WTC11 (cell line): ENCODE measurements at regions not wholly inside any gene's neighbourhood (a gene's known extent, or its start where the extent isn't known, plus 50 kb on each side); places are given as distances from the start of the nearest gene placed in this dataset.

Experiments used
- ATAC-seq: fragments of 200-7000 bp; cut with Tn5 transposase; 2 replicates; pipeline ENCODE4 v1.10.0; 2021; ENCODE audit warnings: mild to moderate bottlenecking, moderate library complexity
- CTCF ChIA-PET: fragments of 300-600 bp; sonication (Branson Sonifier 250); formaldehyde crosslinking; loops from one replicate; lab custom pipeline; 2021; ENCODE audit warnings: antibody characterized with exemption; lab: Charles Lee
- POLR2A ChIA-PET: fragments of 350-600 bp; sonication (Branson Sonifier 250); formaldehyde crosslinking; loops from one replicate; lab custom pipeline; 2021; ENCODE audit warnings: antibody characterized with exemption; lab: Charles Lee
- DNase-seq: peaks from one replicate; pipeline ENCODE4 v3.0.0; 2021; ENCODE audit warnings: low spot score
- H3K27ac Mint-ChIP-seq: 2 replicates; pipeline ENCODE4 v1.8.0; 2021; ENCODE audit warnings: mixed read lengths
- H3K27me3 Mint-ChIP-seq: 2 replicates; pipeline ENCODE4 v1.8.0; 2021; ENCODE audit warnings: low read depth, mild to moderate bottlenecking, moderate library complexity, mixed read lengths
- H3K36me3 Mint-ChIP-seq: 2 replicates; pipeline ENCODE4 v1.8.0; 2021; ENCODE audit warnings: mixed read lengths
- H3K4me1 Mint-ChIP-seq: 2 replicates; pipeline ENCODE4 v1.8.0; 2022; ENCODE audit warnings: mixed read lengths
- H3K4me3 Mint-ChIP-seq: 2 replicates; pipeline ENCODE4 v1.8.0; 2021; ENCODE audit warnings: mild to moderate bottlenecking, moderate library complexity, mixed read lengths
- H3K9me3 Mint-ChIP-seq: 2 replicates; pipeline ENCODE4 v1.8.0; 2021; ENCODE audit warnings: mixed read lengths
- ATF2 ChIP-seq: sonication (generic); formaldehyde crosslinking; IDR thresholded peaks from 2 replicates; pipeline ENCODE4 v1.8.1; 2022; ENCODE audit warnings: low read depth, missing genetic modification reagents, borderline replicate concordance
- ATF3 ChIP-seq: sonication (generic); formaldehyde crosslinking; conservative IDR thresholded peaks from 2 replicates; pipeline ENCODE4 v1.8.1; 2022; ENCODE audit warnings: mild to moderate bottlenecking, missing genetic modification reagents
- ATF6 ChIP-seq: sonication (generic); formaldehyde crosslinking; IDR thresholded peaks from 2 replicates; pipeline ENCODE4 v1.8.1; 2023; ENCODE audit warnings: mild to moderate bottlenecking, missing genetic modification reagents
- E2F4 ChIP-seq: sonication (generic); formaldehyde crosslinking; IDR thresholded peaks from 2 replicates; pipeline ENCODE4 v1.8.1; 2022; ENCODE audit warnings: low read depth, mild to moderate bottlenecking, moderate library complexity, missing genetic modification reagents, borderline replicate concordance
- ELF4 ChIP-seq: sonication (generic); formaldehyde crosslinking; IDR thresholded peaks from 2 replicates; pipeline ENCODE4 v1.8.1; 2022; ENCODE audit warnings: low read depth, mild to moderate bottlenecking, moderate library complexity, missing genetic modification reagents
- FOXP1 ChIP-seq: sonication (generic); formaldehyde crosslinking; IDR thresholded peaks from 2 replicates; pipeline ENCODE4 v1.8.0; 2022; ENCODE audit warnings: missing genetic modification reagents, mild to moderate bottlenecking, moderate library complexity, borderline replicate concordance
- GTF2I ChIP-seq: fragments of 250-450 bp; sonication (Bioruptor Pico); conservative IDR thresholded peaks from 2 replicates; pipeline ENCODE4 v1.4.0; 2021; ENCODE audit warnings: mild to moderate bottlenecking
- HMGXB4 ChIP-seq: sonication (generic); formaldehyde crosslinking; IDR thresholded peaks from 2 replicates; pipeline ENCODE4 v1.8.1; 2023; ENCODE audit warnings: mild to moderate bottlenecking, moderate library complexity, missing genetic modification reagents
- IRF1 ChIP-seq: sonication (generic); formaldehyde crosslinking; IDR thresholded peaks from 2 replicates; pipeline ENCODE4 v1.8.0; 2023; ENCODE audit warnings: missing genetic modification reagents
- JUN ChIP-seq: sonication (generic); formaldehyde crosslinking; IDR thresholded peaks from 2 replicates; pipeline ENCODE4 v1.8.0; 2023; ENCODE audit warnings: mild to moderate bottlenecking, missing genetic modification reagents
- MAX ChIP-seq: sonication (generic); formaldehyde crosslinking; IDR thresholded peaks from 2 replicates; pipeline ENCODE4 v1.8.0; 2022; ENCODE audit warnings: mild to moderate bottlenecking, missing genetic modification reagents
- MLX ChIP-seq: sonication (generic); formaldehyde crosslinking; IDR thresholded peaks from 2 replicates; pipeline ENCODE4 v1.8.1; 2023; ENCODE audit warnings: mild to moderate bottlenecking, missing genetic modification reagents, moderate library complexity
- NFATC4 ChIP-seq: fragments of 250-450 bp; sonication (Bioruptor Pico); IDR thresholded peaks from 2 replicates; pipeline ENCODE4 v1.9.0; 2021; ENCODE audit warnings: mild to moderate bottlenecking
- STAT6 ChIP-seq: sonication (generic); formaldehyde crosslinking; conservative IDR thresholded peaks from 2 replicates; pipeline ENCODE4 v1.8.1; 2023; ENCODE audit warnings: mild to moderate bottlenecking, low read depth, missing genetic modification reagents, moderate library complexity
- TCF7 ChIP-seq: sonication (generic); formaldehyde crosslinking; IDR thresholded peaks from 2 replicates; pipeline ENCODE4 v1.8.0; 2022; ENCODE audit warnings: mild to moderate bottlenecking, low read depth, missing genetic modification reagents, moderate library complexity
- TP53 ChIP-seq: sonication (generic); formaldehyde crosslinking; IDR thresholded peaks from 2 replicates; pipeline ENCODE4 v1.8.1; 2023; ENCODE audit warnings: mild to moderate bottlenecking, missing genetic modification reagents
- ZNF219 ChIP-seq: sonication (generic); formaldehyde crosslinking; IDR thresholded peaks from 2 replicates; pipeline ENCODE4 v1.8.0; 2023; ENCODE audit warnings: missing genetic modification reagents, mild to moderate bottlenecking, borderline replicate concordance
- ZNF263 ChIP-seq: sonication (generic); formaldehyde crosslinking; IDR thresholded peaks from 2 replicates; pipeline ENCODE4 v1.8.1; 2022; ENCODE audit warnings: low read depth, mild to moderate bottlenecking, moderate library complexity, missing genetic modification reagents

GRCh38 chr1:221170171-221170570 lies 290.9 kb downstream of the HLX start:
- ChIA-PET CTCF (interaction anchor here (0.6 to 1.1 kb wide), 2 partner anchors 34 to 94 kb away, joined by 3 to 5 read pairs; no protein-coding TSS in a partner anchor), POLR2A (no interaction called here)
- no peak overlapping the region for H3K4me3 Mint-ChIP-seq
- H3K9me3 Mint-ChIP-seq, result peaks cover 23% of the 10 kb centered on the region
- no peak overlapping the region for H3K27ac Mint-ChIP-seq
- H3K36me3 Mint-ChIP-seq, result peaks cover 22% of the 10 kb centered on the region
- ATAC-seq (no peak), DNase-seq (no peak)
- TF ChIP-seq E2F4 (CRISPR knock-in tag) (no peak), ATF6 (CRISPR knock-in tag) (no peak), TP53 (no peak), TCF7 (CRISPR knock-in tag) (no peak), ATF3 (CRISPR knock-in tag) (no peak)
- H3K27me3 Mint-ChIP-seq, result peaks cover 4% of the 10 kb centered on the region; the same call in 1 of the 2 replicates
- peaks cover 42% of the 10 kb centered on the region for H3K4me1 Mint-ChIP-seq

- peaks cover 21% of the 10 kb centered on the region for H3K9me3 Mint-ChIP-seq
- TF ChIP-seq ATF2 (CRISPR knock-in tag) (no peak), ZNF263 (CRISPR knock-in tag) (no peak), TCF7 (CRISPR knock-in tag) (no peak), TP53 (no peak), IRF1 (no peak), MLX (CRISPR knock-in tag) (no peak), ELF4 (no peak), GTF2I (CRISPR knock-in tag) (no peak)
- ChIA-PET CTCF (no interaction called here), POLR2A (no interaction called here)
- peaks cover 22% of the 10 kb centered on the region for H3K36me3 Mint-ChIP-seq
- ATAC-seq (no peak), DNase-seq (no peak)
- peaks cover 40% of the 10 kb centered on the region for H3K4me1 Mint-ChIP-seq
- H3K27ac Mint-ChIP-seq, result no peak overlapping the region
- H3K4me3 Mint-ChIP-seq, result no peak overlapping the region
- peaks cover 4% of the 10 kb centered on the region; the same call in 1 of the 2 replicates for H3K27me3 Mint-ChIP-seq
These were observed 292.5 kb downstream of the HLX start for GRCh38 chr1:221171768-221172167.

- ChIA-PET POLR2A (no interaction called here), CTCF (no interaction called here)
- peaks cover 22% of the 10 kb centered on the region for H3K36me3 Mint-ChIP-seq
- no peak for TF ChIP-seq STAT6 (CRISPR knock-in tag)
- TF ChIP-seq ZNF219 (CRISPR knock-in tag), result no peak
- no peak for TF ChIP-seq JUN (CRISPR knock-in tag)
- no peak for TF ChIP-seq HMGXB4 (CRISPR knock-in tag)
- TF ChIP-seq TP53, result no peak
- no peak for TF ChIP-seq FOXP1 (CRISPR knock-in tag)
- TF ChIP-seq NFATC4 (CRISPR knock-in tag), result no peak
- TF ChIP-seq MAX (CRISPR knock-in tag), result no peak
- TF ChIP-seq ATF2 (CRISPR knock-in tag), result no peak
These were observed 293.6 kb downstream of the HLX start for GRCh38 chr1:221172841-221173240.

More at GRCh38 chr1:221172841-221173240, 293.6 kb downstream of the HLX start:
- peaks cover 30% of the 10 kb centered on the region for H3K4me1 Mint-ChIP-seq
- ATAC-seq, result no peak
- peaks cover 2% of the 10 kb centered on the region; the same call in 1 of the 2 replicates for H3K27me3 Mint-ChIP-seq
- H3K9me3 Mint-ChIP-seq, result peaks cover 21% of the 10 kb centered on the region
- no peak overlapping the region for H3K27ac Mint-ChIP-seq
- no peak overlapping the region for H3K4me3 Mint-ChIP-seq
- DNase-seq, result no peak
